Neutrophil (primary cell): ENCODE measurements at regions not wholly inside any gene's neighbourhood (a gene's known extent, or its start where the extent isn't known, plus 50 kb on each side); places are given as distances from the start of the nearest gene placed in this dataset.

Experiments
- H3K27ac ChIP-seq: fragments of 200-600 bp; sonication (generic); 2 replicates; pipeline ENCODE4 v1.5.1; 2016; ENCODE audit warnings: mild to moderate bottlenecking, moderate library complexity
- H3K27me3 ChIP-seq: fragments of 200-600 bp; sonication (generic); 2 replicates; pipeline ENCODE4 v1.6.0; 2016; ENCODE audit warnings: mild to moderate bottlenecking
- H3K36me3 ChIP-seq: fragments of 200-600 bp; sonication (generic); 2 replicates; pipeline ENCODE4 v1.5.1; 2017
- H3K4me1 ChIP-seq, 2 experiments: fragments of 200-600 bp in 1 of 2; sonication (generic) in 1 of 2; 1 replicate in 1 of 2; 2 replicates in 1 of 2; pipeline versions ENCODE4 v1.5.1 to v1.6.1; 2013 to 2016; ENCODE audit warnings: low read depth in 1 of 2, low read length in 1 of 2, mild to moderate bottlenecking in 1 of 2, moderate library complexity in 1 of 2; ENCODE audit not compliant: control insufficient read depth in 1 of 2, insufficient read depth in 1 of 2
- H3K4me3 ChIP-seq, 2 experiments: fragments of 200-600 bp in 1 of 2; sonication (generic) in 1 of 2; 1 replicate in 1 of 2; 2 replicates in 1 of 2; pipeline ENCODE4 v1.5.1; 2013 to 2016; ENCODE audit warnings: low read depth in 1 of 2, low read length in 1 of 2, mild to moderate bottlenecking in 1 of 2, moderate library complexity in 1 of 2
- H3K9me3 ChIP-seq: fragments of 200-600 bp; sonication (generic); 2 replicates; pipeline ENCODE4 v1.5.1; 2016
- CTCF ChIP-seq: fragments of 200-600 bp; sonication (generic); IDR thresholded peaks from 2 replicates; pipeline ENCODE4 v1.5.1; 2016; ENCODE audit warnings: antibody characterized with exemption

- Histone ChIP-seq H3K27me3 (peaks cover 25% of the 10 kb centered on the region), H3K27ac (no peak overlapping the region), H3K4me1 (no peaks in the 10 kb centered on the region), H3K4me3 (no peak overlapping the region), H3K36me3 (no peaks in the 10 kb centered on the region), H3K9me3 (no peaks in the 10 kb centered on the region)
- TF ChIP-seq CTCF, result no peak
Observed at GRCh38 chr14:98940693-98941437, 331.1 kb downstream of the BCL11B start.

GRCh38 chr14:98941481-98941880 is 330.5 kb downstream of the BCL11B start:
- H3K4me3 ChIP-seq, result no peak overlapping the region

GRCh38 chr14:98943907-98944306 is 328.1 kb downstream of the BCL11B start:
- no peaks in the 10 kb centered on the region for H3K36me3 ChIP-seq
- H3K27me3 ChIP-seq, result peaks cover 25% of the 10 kb centered on the region
- H3K4me1 ChIP-seq, result peaks cover 0 to under 1% of the 10 kb centered on the region in 2 experiments
- H3K4me3 ChIP-seq, result no peak overlapping the region
- H3K9me3 ChIP-seq, result no peaks in the 10 kb centered on the region
- H3K27ac ChIP-seq, result no peak overlapping the region
- TF ChIP-seq CTCF, result no peak

More at GRCh38 chr14:98941481-98941880, 330.5 kb downstream of the BCL11B start:
- TF ChIP-seq CTCF, result no peak
- Histone ChIP-seq H3K9me3 (no peaks in the 10 kb centered on the region), H3K27me3 (peaks cover 25% of the 10 kb centered on the region), H3K36me3 (no peaks in the 10 kb centered on the region), H3K27ac (no peak overlapping the region), H3K4me1 (no peaks in the 10 kb centered on the region)

- Histone ChIP-seq H3K4me3 (no peak overlapping the region), H3K4me1 (peaks cover 0 to 11% of the 10 kb centered on the region in 2 experiments), H3K36me3 (no peaks in the 10 kb centered on the region), H3K27me3 (peaks cover 25% of the 10 kb centered on the region), H3K27ac (no peak overlapping the region), H3K9me3 (no peaks in the 10 kb centered on the region)
- no peak for TF ChIP-seq CTCF
Observed at GRCh38 chr14:98944989-98945388, 327.0 kb downstream of the BCL11B start.

GRCh38 chr14:98945611-98946570 is 326.1 kb downstream of the BCL11B start:
- Histone ChIP-seq H3K9me3 (no peaks in the 10 kb centered on the region), H3K27ac (no peak overlapping the region), H3K27me3 (peaks cover 21% of the 10 kb centered on the region), H3K4me3 (no peak overlapping the region), H3K4me1 (peaks cover 0 to 11% of the 10 kb centered on the region in 2 experiments), H3K36me3 (no peaks in the 10 kb centered on the region)
- TF ChIP-seq CTCF, result no peak
